NCI-H187 (cell line): ENCODE measurements at regions not wholly inside any gene's neighbourhood (a gene's known extent, or its start where the extent isn't known, plus 50 kb on each side); places are given as distances from the start of the nearest gene placed in this dataset.
"Not testable (repeated sequence)": the region's sequence is repeated elsewhere in the genome, so short reads cannot be mapped to it uniquely, and the experiment has no call there.

ENCODE experiments used
- DNase-seq, 2 experiments: peaks; one replicate each; lab custom pipeline; 2025; lab: John Stamatoyannopoulos, UW

DNA sequence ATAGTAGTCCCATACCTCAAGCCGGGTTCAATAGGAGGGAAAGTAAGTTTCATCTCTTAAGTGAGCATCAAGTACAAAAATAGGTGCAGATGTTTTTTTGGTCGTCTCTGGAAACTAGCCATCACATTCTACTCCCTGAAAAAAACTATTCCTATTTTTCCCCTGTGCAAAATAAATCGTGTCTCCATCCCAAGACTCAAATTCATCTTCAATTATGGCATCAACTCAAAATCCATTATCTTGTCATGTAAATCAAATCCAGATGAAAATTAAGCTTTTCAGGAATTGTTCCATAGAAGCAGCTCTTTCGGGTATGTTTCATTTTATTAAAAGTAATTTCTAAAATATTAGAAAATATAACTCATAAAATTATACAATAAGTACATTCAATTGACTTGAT is 1368.4 kb downstream of the GRIK2 start:
- no peak for DNase-seq

DNA sequence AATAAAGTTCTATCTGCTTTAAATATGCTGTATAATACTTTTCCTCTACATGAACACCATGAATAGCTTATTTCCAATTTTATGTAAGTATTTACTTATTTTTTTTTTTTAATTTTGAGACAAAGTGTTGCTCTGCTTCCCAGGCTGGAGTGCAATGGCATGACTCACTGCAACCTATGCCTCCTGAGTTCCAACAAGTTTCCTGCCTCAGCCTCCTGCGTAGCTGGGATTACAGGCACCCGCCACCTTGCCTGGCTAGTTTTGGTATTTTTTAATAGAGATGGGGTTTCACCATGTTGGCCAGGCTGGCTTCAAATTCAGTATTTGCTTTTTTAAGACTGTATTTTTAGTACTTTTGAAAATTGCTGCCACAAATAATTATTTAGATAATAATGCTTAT is 1365.9 kb downstream of the GRIK2 start:
- no peak for DNase-seq

DNA sequence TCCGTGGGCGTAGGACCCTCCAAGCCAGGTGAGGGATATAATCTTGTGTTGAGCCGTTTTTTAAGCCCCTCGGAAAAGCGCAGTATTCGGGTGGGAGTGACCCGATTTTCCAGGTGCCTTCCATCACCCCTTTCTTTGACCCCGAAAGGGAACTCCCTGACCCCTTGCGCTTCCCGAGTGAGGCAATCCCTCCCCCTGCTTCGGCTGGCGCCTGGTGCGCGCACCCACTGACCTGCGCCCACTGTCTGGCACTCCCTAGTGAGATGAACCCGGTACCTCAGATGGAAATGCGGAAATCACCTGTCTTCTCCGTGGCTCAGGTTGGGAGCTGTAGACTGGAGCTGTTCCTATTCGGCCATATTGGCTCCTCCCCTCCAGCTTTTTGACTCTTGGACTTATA is 1365.0 kb downstream of the GRIK2 start:
- DNase-seq: not testable (repeated sequence)

DNA sequence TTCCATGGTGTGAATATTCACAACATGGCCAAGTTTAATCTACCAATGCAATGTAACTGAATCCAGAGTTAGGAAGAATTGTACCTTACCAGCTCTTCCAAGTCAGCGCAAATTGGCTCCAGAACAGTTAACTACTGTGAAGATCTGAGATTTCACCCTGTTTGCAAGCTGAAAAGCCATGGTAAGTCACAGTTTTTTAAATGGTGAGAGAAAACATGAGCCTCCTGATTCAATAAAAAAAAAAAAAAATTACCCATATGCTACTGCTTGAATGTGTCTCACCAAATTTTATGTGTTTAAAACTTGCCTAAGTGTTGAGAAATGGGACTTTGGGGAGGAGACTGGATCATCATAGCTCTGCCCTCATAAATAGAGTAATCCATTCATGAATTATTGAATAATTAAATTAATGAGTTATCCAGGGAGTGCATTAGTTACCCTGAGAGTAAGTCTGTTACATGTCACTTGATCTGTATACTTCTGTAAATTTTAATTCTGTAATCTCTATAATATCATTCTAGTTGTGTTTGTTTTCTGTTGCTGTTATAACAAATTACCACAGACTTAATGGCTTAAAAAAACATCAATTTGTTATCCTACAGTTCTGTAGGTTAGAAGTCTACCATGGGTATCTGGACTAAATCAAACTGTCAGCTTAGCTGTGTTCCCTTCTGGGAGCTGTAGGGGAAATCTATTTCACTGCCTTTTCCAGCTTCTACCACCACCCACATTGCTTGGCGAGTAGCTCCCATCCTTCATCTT is 1355.9 kb downstream of the GRIK2 start:
- DNase-seq: no peak

DNA sequence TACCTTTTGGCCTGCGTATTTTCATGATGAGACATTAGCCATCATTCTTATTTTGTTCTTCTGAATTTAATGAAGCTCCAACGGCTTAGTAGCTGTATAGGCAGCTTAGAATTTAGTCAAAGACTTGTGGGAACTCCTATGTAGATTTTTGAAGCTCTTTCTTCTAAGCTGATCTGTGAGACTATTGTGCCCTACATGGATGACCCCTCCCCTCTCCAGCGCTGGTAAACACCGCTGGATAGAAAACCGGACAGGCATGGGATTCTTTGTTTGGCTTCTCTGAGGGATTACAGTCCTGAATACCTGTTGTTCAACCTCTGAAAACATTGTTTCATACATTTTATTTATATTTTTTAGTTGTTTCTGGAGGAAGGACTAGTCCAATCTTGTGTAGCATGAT is 1353.4 kb downstream of the GRIK2 start:
- DNase-seq: no peak

DNA sequence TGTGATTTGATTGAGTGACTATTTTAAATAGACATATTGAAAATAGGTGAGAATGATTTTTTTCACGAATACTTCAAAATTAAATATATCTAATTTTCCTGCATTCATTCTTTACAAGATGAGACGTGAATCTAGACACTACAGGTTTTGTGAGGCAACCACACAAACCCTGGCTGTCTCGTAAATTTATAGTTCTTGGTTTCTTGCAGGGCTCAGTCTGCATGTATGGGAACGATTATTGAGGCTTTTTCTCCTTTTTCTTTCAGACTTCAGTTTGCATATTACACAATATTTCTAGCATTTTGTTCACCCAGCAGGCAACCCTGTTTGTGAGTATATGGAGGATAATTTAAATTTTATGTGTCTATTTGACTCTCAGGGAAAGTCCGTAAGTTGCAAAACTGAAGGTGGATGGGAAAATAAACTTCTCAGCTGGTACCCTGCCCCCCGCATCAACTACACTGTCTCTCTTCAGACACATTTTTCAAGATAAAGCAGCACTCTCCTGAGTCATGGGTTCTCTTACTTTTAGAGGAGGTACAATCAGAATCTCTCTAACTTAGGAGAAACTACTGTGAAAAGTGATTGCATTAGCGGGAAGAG is 1349.3 kb downstream of the GRIK2 start:
- DNase-seq: no peak

DNA sequence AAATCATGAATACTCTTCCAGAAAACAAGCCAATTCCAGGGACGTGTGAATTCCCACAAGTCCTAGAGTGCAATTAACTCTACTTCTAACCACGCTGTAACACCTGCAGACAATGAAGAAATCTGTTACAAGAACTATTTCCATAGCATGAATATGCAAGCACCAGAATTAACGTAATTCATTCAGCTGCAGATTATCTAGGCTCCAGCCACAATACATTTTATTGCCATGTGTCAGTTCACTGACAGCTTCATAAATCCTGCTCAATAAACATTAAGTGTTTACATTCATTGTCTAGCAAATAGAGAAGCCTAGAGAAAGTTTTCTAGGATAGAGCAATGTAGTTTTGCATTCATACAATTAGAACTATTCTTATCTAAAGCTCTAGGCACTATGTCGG is 1348.5 kb downstream of the GRIK2 start:
- DNase-seq: no peak

DNA sequence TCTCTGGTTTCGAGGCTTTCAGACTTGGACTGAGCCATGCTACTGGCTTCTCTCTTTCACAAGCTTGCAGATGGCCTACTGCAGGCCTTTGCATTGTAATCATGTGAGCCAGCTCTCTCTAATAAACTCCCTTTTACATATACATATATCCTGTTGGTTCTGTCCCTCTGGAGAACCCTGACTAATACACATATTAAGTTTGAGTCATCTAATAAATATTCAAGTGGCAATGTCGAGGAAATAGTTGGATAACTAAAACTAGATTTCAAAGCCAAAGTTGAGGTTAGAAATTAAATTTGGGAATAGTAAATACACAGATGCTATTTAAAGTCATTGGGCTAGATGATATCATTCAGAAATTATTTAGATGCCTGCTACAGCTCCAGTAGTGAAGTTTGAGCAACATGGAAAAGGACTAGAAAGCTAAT is 1343.4 kb downstream of the GRIK2 start:
- DNase-seq: no peak

DNA sequence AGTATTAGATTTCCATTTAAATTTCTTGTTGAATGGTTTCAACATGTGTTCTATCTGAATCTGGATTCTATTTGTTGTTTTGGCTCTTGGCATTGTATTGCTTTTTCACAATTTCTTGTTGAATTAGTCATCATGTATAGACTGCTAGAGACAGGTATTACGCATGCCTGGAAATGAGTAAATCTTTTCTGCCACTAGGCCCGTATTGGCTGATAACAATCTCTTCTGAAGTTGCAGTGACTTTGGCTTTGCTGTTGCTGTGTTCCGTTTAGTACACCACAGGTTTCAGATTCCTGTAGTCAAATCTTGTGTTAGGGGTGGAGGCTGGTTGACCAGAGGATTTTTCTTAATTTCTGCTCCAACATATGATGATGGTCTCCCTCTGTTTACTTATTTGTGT is 1339.4 kb downstream of the GRIK2 start:
- DNase-seq: no peak

DNA sequence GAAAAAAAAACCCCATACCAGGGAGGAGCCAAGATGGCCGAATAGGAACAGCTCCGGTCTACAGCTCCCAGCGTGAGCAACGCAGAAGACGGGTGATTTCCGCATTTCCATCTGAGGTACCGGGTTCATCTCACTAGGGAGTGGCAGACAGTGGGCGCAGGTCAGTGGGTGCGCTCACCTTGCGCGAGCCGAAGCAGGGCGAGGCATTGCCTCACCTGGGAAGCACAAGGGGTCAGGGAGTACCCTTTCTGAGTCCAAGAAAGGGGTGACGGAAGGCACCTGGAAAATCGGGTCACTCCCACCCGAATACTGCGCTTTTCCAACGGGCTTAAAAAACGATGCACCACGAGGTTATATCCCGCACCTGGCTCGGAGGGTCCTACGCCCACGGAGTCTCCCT is 1328.6 kb downstream of the GRIK2 start:
- not testable (repeated sequence) for DNase-seq

DNA sequence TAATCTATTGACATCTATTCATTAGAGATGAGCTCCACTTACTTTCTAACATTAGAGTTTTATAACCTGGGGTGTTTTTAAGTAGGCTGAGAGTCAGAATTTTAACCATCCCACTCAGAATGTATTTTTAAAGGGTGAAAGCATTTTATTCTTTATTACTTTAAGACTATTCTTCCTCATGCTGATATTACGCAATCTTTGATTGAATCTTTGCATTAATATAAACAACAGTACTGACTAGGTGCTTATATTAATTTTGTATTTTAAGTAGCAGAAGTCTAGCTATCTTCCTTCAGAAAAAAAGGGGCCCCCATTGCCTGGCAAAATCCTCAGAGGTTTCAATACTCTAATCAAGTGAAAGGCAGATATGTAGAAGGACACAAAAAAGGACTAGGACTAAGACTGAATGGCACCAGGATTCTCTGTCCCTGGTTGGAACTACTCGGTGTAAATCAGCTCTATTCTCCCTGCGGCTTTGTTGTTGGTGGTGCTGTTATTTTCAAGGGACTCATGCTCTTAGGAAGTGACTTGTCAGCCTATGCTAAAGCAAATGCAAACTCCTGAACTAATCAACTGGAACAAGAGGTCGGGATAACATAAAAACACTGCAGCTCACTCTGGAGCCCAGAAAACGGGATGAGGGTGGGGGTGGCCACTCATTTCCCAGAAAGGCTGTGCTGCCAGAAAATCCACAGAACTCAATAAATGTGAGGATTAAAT is 1324.4 kb downstream of the GRIK2 start:
- DNase-seq: no peak

DNA sequence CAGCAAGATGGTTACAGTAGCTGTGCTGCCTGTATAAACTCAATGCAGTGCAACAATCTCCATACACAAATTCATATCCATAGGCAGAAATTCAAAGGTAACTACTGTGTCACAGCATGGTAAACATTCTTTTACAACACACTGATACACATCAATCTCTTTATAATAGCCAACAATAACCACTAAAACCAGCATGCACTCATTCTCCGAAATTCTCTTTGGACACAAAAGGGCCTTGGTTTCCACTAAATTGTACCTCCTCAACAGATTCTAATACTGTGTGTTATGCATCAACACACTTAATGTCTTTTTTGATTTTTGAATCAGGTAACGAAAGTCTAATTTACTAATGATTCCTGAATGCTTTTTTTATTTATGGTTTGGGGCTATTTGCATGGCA is 1323.7 kb downstream of the GRIK2 start:
- no peak for DNase-seq

DNA sequence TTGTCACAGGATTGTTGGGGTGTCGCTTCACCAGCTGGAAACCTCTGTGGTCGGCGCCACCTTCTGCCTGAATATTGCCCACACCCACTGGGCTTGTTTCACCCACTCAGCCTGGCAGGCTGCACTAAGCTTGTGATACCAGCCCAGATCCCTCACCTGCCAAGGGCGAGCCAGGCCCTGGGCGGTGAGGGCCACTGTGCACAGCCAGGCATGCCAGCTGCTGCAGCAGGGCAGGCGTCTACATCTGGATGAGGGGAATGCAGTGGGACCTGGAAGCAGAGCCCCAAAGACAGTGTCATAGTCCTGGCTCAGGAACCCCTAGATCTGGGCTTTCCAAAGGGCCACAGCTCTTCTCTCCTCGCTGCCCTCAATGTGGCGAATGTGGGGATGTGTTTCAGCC is 1307.5 kb downstream of the GRIK2 start:
- no peak for DNase-seq

DNA sequence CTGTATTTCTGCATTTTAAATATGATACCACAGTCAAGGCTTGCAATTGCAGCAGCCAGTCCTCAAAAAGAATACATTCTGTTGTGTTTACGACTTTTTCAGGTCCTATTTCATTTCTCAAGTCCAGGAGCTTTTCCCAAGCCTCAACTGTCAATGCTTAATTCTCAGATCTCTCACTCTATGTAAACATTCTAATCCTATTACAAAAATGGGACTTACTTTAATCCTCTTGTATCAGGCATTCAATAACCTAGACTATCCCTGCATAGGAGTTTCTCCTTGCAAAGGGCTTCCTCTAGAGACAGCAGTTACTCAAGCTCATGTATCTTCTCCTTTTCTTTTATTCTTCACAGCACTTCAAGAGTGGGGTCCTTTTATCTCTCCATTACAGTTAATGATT is 1293.0 kb downstream of the GRIK2 start:
- DNase-seq: no peak

DNA sequence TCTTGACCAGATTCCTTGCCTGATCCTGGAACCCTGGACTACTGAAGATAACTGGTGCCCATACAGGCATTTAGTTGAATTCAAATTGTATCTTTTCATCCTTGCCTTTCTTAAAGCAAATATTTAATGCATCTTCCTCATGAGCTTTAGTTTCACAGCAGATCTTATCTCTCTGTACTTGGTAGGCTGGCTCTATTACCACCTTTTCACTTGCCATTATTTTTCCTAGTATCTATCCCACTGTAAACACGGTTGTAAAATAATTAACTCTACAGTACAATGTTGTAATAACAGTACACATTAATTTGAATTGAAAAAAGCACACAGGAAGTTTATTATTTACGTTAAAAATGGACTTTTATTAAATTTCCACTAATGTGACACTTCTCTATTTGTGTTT is 1286.9 kb downstream of the GRIK2 start:
- DNase-seq: no peak

DNA sequence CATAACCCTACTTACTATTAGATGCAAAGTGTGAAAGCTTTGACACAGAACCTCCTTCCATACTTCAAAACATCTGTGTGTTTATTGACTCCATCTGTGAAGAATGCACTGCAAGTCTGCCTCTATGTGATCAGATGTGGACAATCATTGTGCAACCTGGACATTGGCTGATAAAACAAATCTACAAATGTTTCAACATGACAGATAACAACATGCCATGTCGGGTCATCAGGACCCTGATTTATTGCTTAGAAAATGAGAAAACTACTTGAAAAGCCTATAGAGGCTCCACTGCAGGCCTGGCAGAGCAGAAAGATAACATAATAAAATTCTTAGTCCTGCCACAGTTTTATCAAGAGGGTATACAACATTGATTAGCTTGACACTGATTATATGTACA is 1286.4 kb downstream of the GRIK2 start:
- DNase-seq: no peak

DNA sequence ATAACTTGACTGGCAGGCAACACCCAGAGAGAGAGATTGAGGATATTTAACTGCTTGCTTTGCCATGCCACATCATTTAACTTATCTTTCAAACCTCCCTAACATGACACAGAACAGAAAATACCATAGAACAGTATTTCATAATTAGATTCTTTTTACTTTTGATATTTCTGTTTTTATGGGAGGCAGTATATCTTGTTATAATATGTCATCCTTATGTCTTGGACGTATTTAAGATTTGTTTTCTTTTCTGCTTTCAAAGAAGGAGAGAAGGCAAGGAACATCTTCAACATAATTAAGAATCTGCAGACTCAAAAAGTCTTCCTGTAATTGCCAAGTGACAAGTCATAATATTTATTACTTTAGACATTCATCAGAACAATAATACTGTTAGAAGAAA is 1283.7 kb downstream of the GRIK2 start:
- no peak for DNase-seq

DNA sequence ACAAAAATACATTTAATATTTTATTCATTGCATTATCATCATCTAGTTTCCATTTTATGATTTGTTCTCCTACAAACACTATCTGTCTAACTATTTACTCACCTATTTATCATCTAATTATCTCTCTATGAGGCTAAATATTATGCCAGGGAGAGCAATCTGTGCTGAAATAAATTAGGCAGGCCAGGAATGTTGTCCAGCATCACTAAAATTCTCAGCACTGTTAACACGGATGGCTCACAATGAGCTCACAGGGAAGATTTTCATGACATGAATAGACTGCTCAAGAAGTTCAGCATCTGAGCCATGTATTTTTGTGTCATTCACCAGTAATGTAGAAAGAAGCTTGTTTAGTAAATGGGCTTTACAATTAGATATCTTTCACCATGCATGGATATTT is 1277.2 kb downstream of the GRIK2 start:
- DNase-seq: no peak

DNA sequence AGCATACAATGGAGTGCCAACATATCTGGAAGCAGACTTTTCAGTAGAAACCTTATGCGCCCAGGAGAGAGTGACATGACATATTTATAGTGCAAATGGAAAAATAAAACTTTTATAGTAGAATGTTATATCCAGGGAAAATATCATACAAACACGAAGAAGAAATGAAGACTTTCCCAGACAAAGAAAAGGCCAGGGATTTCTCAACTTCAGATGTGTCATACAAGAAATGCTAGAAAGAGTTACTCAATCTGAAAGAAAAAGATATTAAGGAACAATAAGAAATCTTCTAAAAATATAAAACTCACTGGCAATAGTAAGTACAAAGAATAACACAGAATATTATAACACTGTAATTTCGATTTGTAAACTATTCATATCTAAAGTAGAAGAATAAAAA is 1269.3 kb downstream of the GRIK2 start:
- no peak for DNase-seq

DNA sequence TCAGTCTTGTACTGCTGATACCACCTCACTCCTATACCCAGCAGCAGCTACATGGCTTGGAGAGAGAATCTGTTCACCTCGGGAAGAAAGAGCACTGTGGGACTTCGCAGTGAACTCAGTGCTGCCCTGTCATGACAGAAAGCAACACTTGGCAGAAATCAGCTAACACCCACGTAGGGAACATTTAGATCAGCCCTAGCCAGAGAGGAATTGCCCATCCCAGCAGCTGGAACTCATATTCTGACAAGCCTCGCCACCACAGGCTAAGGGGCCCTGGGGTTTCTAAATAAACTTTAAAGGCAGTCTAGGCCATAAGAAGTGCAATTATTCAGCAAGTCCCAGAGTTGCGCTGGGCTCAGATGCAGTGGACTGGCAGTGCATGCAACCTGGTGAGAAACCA is 1266.8 kb downstream of the GRIK2 start:
- no peak for DNase-seq

DNA sequence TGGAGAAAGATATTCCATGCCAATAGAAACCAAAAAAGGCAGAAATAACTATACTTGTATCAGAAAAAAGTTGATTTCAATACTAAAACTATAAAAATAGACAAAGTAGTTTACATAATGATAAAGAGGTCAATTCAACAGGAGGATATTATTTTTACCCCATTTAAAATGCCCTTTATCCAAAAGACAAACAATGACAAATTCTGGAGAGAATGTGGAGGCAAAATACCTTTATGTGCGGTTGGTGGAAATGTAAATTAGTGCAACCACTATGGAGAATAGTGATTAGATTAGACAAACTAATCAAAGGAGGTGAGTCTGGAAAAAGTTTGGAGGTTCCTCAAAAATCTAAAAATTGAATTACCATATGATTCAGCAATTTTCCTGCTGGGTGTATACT is 1262.3 kb downstream of the GRIK2 start:
- no peak for DNase-seq

DNA sequence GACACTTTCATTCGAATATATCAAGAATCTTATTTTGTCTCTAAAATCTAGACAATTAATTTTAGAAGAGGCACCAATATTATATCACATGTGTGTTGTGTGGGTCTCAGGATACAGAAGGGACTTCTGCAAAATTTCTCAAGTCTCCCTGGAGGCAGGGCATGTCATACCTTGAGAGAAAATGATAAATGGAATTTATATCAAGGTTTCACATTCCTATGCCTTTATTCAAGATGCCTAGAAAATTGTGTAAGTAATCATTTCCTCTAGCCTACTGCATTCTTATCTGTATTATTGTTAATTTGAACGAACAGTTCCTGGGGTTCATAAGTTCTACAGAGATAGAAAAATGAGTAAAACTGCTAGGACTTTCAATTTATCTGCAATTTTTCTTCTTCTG is 1247.9 kb downstream of the GRIK2 start:
- DNase-seq: no peak

DNA sequence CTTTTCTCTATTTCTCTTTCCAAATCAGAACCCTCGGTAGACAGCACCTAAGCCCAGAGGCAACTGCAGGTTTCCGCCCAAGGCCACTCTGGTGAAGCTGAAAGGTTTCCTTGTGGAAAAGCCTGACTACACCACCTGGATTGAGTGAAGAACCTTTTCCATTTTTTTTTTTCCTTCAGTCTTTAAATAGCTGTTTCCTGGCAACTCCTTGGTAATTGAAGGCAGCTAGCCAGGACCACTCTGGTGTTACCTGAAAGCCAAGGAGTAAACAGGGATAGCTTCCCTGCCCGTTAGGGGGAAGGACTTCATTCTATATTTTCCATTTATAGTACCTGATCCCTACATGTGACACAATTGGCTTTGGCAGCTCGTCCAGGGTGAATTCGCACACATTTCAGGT is 1238.4 kb downstream of the GRIK2 start:
- no peak for DNase-seq
